ENCODE measurements at regions not wholly inside any gene's neighbourhood (a gene's known extent, or its start where the extent isn't known, plus 50 kb on each side); places are given as distances from the start of the nearest gene placed in this dataset.
"Not testable (repeated sequence)": the region's sequence is repeated elsewhere in the genome, so short reads cannot be mapped to it uniquely, and the experiment has no call there.

DNA sequence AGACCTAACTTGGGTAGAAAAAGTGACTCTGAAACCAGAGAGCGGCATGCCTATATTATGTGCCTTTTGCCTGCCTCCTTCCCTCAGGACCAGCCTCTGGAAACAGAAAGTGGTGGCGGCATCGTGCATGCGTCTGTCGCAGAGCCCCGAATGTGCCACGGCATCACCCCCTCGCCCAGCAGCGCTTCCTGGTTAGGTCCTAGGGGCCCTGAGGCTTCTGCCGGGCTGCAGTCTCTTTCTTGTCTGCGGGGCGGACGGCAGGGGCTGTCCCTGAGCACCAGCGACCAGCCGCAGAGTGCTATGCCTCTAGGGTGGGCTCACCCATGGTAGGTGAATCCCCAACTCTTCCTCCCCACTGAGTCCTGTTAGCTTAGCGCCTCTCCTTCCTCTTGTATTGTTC lies 68.7 kb downstream of the VSIG4 start:
- no peak for DNase-seq

DNA sequence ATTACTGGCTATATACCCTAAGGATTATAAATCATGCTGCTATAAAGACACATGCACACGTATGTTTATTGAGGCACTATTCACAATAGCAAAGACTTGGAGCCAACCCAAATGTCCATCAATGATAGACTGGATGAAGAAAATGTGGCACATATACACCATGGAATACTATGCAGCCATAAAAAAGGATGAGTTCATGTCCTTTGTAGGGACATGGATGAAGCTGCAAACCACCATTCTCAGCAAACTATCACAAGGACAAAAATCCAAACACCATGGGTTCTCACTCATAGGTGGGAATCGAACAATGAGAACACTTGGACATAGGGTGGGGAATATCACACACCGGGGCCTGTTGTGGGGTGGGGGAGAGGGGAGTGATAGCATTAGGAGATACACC lies 72.7 kb downstream of the VSIG4 start:
- DNase-seq, result not testable (repeated sequence)

DNA sequence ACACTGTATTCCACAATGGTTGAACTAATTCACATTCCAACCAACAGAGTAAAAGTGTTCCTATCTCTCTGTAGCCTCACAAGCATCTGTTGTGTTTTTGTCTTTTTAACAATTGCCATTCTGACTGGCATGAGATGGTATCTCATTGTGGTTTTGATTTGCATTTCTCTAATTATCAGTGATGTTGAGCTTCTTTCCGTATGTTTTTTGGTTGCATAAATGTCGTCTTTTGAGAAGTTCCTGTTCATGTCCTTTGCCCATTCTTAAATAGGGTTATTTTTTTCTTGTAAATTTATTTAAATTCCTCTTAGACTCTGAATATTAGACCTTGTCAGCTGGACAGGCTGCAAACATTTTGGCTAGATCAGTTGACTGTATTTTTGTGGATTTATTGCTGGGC lies 78.2 kb downstream of the VSIG4 start:
- DNase-seq, result no peak

DNA sequence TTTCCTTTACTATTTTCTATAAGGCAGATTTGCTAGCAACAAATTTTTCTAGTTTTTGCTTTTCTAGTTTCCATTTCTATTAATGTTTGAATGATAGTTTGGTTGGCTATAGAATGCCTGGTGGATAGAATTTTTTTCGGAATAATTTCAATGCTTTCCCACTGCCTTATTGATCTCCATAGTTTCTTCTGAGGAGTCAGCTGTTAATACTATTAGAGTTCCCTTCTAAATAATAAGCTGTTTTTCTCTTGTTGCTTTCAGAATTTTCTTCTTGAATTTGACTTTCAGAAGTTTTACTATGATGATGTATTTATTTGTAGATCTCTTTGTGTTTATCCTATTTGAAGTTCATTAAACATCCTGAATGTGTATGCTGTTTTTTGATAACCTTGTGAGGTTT lies 91.8 kb downstream of the VSIG4 start:
- no peak for DNase-seq

DNA sequence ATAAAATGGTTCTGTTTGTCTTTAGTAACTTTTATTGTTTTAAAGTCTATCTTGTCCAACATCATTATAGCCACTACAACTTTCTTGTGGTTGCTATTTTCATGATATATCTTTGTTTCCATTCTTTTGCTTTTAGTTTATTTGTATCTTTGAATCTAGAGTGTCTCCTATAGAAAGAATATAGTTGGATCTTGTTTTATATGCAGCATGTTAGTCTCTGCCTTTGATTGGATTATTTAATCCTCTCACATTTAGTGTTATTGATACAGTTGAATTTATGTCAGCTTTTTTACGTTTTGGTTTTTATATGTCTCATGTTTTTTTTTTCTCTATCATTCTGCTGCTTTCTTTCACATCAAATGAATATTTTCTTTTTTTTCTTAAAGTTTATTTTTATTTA lies 98.1 kb downstream of the VSIG4 start:
- no peak for DNase-seq

DNA sequence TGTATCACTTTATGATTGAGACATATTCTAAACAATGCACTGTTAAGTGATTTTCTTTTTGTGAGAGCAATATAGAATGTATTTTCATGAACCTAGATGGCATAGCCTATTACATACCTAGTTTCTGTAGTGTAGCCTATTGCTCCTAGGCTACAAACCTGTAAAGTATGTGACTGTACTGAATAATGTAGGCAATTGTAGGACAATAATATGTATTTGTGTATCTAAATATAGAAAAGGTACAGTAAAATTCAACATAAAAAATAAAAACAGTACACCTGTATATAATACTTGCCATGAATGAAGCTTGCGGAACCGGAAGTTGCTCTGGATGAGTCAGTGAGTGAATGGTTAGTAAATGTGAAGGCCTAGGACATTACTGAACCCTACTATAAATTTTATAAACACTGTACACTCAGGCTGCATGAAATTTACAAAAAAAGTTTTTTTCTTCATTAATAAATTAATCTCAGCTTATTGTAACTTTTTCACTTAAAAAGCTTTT lies 106.7 kb downstream of the VSIG4 start:
- no peak for DNase-seq

DNA sequence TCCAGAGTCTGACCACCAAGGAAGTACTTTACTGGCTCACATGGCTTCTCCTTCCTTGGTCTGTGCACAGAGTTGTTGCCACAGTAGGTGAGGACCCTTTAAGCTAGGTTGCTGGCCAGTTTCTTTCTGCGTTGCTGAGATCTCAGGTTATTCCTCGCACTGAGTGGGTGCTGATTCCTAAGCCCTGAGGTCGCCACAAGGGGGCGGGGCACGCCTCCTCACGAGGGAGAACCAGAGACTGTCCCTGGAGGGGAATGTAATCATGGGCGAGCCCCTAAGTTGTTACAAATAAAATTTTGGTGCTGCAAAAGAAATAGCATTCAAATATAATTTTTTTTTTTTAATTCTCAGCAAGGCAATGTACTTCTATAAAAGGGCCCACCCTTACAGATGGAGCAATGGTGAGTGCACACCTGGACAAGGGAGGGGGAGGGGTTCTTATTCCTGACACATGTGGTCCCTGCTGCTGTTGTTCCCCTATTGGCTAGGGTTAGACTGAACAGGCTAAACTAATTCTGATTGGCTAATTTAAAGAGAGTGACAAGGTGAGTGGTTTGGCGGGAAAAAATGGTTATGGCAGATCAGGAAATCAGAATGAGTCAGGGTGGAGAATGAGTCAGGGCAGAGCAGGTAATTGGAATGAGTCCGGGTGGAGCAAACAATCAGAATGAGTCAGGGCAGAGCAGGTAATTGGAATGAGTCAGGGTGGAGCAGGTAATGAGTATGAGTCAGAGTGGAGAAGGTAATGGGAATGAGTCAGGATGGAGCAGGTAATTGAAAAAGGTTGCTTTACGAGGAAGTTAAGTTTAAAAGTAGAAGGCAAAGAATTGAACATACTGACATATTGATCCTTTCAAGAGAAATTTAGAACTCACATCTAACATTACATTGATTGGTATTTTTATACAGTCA lies 107.5 kb downstream of the VSIG4 start:
- DNase-seq, result no peak

DNA sequence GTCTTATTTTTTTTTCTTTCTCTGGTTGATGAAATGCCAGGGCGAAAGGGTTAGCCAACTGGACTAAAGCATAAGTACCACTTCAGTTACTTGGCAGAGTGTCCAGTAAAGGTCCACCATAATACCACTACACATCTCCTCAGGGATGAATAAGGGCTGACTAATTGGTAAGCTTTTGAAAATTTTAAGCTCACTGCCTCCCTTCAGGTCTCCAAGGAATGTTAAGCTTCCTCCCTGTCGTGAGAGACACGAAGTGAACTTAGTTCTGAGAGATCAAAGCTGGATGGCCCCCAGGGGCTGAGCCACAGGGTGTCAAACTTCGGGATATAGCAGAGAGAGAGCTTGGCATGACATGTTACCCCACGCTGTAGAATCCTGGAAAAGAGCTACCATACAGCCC lies 111.4 kb downstream of the VSIG4 start:
- DNase-seq, result no peak

DNA sequence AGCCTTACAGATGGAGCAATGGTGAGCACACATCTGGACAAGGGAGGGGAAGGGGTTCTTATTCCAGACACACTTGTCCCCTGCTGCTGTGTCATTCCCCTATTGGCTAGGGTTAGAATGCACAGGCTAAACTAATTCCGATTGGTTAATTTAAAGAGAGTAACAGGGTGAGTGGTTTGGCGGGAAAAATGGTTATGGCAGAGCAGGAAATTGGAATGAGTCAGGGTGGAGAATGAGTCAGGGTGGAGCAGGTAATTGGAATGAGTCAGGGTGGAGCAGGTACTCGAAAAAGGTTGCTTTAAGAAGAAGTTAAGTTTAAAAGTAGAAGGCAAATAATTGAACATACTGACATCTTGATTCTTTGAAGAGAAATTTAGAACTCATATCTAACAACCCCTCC lies 112.5 kb downstream of the VSIG4 start:
- not testable (repeated sequence) for DNase-seq

DNA sequence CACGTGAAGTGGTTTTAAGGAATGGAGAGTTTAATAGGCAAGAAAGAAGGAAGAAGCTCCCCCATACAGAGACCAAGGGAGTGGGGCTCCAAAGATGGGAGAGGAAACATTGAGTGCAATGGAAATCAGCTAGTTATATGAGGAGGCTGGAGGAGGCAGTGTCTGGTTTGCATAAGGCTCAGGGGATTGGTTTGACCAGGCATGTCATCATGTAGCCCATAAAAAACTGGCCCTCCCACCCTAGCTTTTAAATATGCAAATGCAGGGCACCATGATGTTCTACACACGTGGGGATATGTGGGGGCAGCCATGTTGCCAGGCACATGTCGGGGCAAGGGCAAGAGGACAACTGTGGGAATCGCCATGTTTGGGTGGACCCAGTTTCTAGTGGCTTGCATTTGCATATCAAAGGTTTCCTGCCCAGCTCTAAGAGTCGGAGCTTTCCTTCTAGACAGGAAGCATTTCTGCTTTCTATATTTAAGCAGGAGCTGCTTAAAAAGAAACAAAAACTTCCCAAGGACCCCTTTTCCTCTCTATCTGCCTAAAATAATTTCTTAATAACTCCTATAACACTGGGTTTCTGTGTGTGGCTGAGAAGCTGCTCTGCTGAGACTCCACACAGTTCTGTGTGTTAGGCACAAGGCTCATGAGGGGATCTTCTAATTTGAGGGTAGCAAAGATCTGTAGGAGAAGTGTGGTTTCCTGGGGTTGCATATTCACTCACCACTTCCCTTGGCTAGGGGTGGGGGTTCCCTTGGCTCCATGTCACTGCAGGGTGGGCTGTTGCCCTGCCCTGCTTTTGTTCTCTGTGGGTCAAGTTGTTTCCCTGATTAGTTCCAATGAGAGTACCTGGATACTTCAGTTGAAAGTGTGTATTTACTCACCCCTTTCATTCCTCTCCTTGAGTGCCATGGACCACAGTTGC lies 113.5 kb downstream of the VSIG4 start:
- DNase-seq, result no peak

DNA sequence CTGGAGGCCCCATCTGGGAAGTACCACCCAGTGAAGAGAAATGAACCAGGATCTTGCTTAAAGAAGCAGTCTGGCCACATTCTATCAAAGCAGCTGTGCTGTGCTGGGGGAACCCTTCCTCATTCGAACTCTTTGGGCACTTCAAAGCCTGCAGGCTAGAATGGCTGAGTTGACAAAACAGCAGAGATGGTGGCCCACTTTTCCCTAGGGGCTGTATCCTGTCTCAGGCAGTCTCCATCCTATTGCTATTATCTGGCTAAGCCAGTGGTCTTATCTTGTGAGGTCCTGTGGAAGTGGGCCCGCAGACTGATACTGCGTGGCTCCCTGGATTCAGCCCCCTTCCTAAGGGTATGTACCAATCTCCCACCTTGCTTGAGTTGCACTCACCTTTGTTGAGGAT lies 114.3 kb downstream of the VSIG4 start:
- DNase-seq, result no peak

DNA sequence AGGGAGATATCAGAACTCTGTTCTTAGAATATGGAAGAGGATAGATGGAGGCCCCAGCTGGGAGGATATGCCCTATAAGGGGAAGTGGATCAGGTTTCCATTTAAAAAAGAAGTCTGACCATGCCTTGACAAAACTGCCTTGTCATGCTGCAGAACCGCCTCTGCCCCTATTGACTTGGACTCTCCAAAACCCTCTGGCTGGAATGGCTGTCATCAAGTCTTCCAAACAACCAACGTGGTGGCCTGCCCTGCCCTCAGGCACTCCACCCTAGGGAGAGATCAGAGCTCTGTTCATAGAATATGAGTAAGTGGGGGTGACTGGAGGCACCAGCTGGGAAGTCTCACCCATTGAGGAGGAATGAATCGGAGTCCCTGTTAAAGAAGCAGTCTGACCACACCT lies 114.9 kb downstream of the VSIG4 start:
- DNase-seq, result no peak

DNA sequence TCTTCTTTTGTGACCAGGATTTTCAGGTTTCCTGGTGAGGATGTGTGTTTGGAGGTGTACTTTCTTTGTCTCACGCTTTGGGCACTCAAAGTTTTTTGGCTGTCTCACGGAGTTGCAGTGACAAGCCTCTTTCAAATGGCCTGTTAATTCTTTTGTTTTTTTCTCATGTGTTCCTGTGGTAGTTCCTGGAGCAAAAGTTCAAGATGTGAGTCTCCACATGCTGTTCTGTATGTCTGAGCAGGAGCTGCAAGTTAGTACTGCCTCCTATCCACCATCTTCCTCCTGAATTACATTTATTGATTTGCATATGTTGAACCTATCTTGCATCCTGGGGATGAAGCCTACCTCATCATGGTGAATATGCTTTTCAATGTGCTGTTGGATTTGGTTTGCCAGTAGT lies 118.5 kb downstream of the VSIG4 start:
- DNase-seq, result no peak

DNA sequence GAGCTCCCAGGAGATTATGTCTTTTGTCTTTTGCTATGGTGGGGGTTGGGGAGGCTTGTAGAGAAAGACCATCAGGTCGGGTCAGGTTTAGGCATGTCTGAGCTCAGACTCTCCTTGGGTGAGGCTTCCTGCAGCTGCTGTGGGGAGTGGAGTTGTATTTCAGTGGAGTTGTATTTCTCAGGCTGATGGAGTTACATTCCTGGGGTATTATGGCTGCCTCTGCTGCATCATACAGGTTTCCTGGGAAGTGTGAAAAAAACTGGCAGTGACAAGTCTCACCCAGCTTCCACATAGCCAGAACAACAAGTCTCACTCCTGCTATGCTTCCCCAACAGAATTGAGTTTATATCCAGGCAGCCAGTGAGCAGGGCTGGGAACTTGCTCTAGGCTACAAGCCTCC lies 119.3 kb downstream of the VSIG4 start:
- DNase-seq, result no peak

DNA sequence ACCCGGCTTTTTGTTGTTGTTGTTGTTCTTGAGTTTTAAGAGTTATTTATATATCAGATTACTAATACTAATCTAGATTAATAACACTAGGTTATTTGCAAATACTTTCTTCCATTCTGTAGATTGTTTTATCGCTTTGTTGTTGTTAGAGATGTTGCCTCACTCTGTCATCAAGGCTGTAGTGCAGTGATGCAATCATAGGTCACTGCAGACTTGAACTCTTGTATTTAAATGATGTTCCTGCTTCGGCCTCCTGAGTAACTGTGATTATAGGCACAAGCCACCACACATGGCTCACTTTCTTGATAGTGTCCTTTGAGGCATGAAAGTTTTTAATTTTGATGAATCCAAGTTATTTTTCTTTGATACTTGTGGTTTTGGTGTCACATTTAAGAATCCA lies 129.0 kb downstream of the VSIG4 start:
- DNase-seq, result no peak

DNA sequence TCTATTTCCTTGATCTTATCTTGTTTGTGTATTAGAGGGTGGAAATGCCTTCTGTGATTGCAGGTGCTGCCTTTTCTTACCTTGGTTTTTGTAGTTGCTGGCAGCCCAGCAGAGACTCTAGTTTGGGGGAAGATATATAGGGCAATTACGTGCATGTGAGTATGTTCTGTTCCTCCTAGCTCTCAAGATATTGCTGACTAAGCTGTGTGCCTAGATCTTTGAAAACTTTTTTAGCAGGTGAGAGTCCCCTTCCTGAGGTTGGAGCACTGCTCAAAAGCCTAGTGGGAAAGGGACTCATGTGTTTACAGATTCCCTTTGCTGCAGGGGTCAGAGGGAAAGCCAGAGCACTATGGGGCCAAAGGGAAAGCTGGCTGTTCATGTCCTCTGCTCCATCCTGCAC lies 136.1 kb downstream of the VSIG4 start:
- no peak for DNase-seq

DNA sequence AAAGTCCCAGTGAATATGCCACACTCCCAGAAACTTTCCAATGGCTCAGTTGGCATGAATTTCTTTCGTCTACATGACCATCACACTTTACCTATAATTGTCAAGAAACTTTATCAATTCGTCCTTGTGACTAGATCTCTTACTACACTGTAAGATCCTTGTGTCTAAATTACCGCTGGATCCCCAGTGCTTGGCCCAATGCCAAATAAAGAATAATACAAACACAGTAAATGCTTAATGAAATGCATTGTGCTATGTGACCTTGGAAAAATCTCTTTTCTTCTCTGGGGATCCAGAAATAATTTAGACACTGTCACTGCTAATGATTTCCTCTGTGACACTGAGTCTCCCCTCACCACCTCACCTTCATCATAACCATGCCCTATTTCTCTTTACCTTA lies 137.9 kb downstream of the VSIG4 start:
- no peak for DNase-seq

DNA sequence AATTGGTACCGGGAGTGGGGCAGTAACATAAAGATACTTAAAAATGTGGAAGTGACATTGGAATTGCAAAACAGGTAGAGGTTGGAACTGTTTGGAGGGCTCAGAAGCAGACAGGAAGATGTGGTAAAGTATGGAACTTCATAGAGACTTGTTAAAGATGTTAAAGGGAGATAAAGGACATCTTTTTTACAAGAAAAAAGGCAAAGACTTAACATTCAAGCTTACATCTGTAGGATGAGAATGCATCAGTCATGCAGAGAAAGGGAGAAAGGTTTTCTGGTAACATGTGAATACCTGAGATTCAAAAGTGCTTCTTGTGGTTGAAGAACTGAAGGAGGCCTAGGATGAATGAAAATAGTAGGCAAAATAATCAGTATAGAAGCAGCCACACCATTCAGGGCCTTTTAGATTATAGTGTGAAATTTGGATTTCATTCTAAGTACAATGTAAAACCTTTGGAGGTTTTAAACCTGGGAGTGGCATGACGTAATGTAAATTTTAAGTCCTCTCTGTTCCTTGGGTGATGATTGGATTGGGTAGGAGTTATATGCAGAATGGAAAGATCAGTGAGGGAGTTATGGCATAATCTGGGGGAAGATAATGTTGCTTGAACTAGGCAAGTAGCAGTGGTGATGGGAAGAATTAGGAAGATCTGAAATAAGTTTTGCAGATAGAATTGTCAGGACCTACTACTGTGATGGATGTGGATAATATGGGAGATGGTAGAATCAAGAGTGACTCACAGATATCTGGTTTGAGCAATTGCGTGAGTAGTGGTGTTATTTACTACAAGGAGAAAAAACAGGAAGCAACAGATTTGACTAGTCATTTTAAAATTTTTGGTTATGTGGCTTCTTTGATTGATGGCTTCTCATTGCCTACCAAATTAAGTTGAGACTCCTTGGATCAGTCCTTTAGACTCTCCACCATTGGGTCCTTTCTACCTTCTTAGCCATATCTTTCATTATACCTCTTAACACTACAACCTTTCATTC lies 138.7 kb downstream of the VSIG4 start:
- no peak for DNase-seq

DNA sequence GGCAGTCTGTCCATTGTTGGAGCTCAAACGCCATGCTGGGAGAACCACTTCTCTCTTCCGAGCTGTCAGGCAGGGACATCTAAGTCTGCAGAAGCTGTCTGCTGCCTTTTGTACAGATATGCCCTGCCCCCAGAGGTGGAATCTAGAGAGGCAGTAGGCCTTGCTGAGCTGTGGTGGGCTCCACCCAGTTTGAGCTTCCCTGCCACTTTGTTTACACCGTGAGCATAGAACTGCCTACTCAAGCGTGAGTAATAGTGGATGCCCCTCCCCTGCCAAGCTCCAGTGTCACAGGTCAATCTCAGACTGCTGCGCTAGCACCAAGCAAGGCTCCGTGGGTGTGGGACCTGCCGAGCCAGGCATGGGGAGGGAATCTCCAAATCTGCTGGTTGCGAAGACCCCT lies 145.7 kb downstream of the VSIG4 start:
- DNase-seq, result no peak

DNA sequence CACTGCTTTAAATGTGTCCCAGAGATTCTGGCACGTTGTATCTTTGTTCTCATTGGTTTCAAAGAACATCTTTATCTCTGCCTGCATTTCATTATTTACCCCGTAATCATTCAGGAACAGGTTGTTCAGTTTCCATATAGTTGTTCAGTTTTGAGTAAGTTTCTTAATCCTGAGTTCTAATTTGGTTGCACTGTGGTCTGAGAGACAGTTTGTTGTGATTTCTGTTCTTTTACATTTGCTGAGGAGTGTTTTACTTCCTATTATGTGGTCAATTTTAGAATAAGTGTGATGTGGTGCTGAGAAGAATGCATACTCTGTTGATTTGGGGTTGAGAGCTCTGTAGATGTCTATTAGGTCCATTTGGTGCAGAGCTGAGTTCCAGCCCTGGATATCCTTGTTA lies 148.1 kb downstream of the VSIG4 start:
- not testable (repeated sequence) for DNase-seq

DNA sequence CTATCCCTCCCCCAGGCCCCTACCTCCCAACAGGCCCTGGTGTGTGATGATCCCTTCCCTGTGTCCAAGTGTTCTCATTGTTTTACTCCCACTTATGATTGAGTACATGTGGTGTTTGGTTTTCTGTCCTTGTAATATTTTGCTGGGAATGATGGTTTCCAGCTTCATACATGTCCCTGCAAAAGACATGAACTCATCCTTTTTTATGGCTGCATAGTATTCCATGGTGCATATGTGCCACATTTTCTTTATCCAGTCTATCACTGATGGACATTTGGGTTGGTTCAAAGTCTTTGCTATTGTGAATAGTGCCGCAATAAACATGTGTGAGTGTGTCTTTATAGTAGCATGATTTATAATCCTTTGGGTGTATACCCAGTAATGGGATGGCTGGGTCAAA lies 151.7 kb downstream of the VSIG4 start:
- not testable (repeated sequence) for DNase-seq

DNA sequence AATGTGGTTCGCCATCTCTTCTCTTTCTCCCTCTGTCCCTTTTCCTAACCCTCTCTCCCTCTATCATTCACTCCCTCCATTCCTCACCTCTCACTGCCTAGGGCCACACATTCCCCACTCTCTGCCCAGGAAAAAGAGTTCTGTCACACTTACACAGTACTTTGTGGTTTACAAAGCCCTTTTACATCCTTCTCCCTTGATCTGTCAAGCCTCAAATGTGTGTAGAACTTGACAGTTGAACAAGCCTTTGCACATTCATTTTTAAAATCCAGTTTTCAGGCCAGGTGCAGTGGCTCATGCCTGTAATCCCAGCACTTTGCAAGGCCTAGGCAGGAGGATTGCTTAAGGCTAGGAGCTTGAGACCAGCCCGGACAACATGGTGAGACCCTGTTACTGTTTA lies 156.3 kb downstream of the VSIG4 start:
- DNase-seq, result no peak
